ENCODE measurements at regions not wholly inside any gene's neighbourhood (a gene's known extent, or its start where the extent isn't known, plus 50 kb on each side); places are given as distances from the start of the nearest gene placed in this dataset.

DNA sequence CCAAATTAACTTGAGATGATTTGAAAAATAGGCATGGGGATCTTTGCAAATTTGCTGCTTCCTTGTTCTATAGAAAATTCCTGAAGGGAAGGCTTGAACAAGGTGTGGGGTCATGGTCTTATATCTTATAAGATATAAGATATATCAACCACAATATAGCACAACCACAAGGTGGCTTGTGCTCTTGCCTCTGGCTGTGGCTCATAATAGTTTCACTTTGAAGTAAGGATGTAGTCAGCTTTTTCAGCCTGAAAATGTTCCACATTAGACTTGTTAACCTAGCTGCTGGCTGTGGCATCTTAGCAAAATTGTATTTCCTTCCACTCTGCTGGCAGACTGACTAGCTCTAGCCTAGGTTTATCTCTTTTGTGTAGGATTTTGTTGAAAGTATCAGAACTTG is 169.7 kb downstream of the KLF5 start:
- TF ChIP-seq POLR2A (IDR thresholded peaks at IDR 0.05; ENCODE audit: low read length), result no peak
- no peak for TF ChIP-seq GATA1 (IDR thresholded peaks at IDR 0.05; ENCODE audit: low read depth, low read length)
